Upper lobe of right lung (tissue), 1 donor: ENCODE measurements at regions not wholly inside any gene's neighbourhood (a gene's known extent, or its start where the extent isn't known, plus 50 kb on each side); places are given as distances from the start of the nearest gene placed in this dataset.

Source experiments
- ATAC-seq: fragments of 200-7000 bp; cut with Tn5 transposase; one replicate; pipeline ENCODE4 v1.9.1; 2020; ENCODE audit warnings: mild to moderate bottlenecking, moderate library complexity
- DNase-seq: peaks from one replicate; pipeline ENCODE4 v3.0.0-alpha.2; 2020
- H3K27ac ChIP-seq: fragments of 200-600 bp; one replicate; pipeline ENCODE4 v1.8.0; 2022
- H3K27me3 ChIP-seq: fragments of 200-600 bp; one replicate; pipeline ENCODE4 v1.8.0; 2022; ENCODE audit warnings: mild to moderate bottlenecking
- H3K36me3 ChIP-seq: fragments of 200-600 bp; one replicate; pipeline ENCODE4 v1.8.0; 2022
- H3K4me1 ChIP-seq: fragments of 200-600 bp; one replicate; pipeline ENCODE4 v1.8.0; 2022
- H3K4me3 ChIP-seq: fragments of 200-600 bp; one replicate; pipeline ENCODE4 v1.8.0; 2022; ENCODE audit warnings: mild to moderate bottlenecking
- H3K9me3 ChIP-seq: fragments of 200-600 bp; one replicate; pipeline ENCODE4 v1.8.0; 2022
- intact Hi-C: fragments of 100-400 bp; cut with DNase I; formaldehyde crosslinking; loops from one replicate; pipeline ENCODE4 v1.11.0; 2022
- TF ChIP-seq, protein P1 (sequence below): fragments of 200-600 bp; IDR thresholded peaks from one replicate; pipeline ENCODE4 v1.8.0; 2022; ENCODE audit warnings: antibody characterized with exemption
- donor health status: DM: no; HTN: yes; CAD: no; lungs with severe emphysema.

DNA sequence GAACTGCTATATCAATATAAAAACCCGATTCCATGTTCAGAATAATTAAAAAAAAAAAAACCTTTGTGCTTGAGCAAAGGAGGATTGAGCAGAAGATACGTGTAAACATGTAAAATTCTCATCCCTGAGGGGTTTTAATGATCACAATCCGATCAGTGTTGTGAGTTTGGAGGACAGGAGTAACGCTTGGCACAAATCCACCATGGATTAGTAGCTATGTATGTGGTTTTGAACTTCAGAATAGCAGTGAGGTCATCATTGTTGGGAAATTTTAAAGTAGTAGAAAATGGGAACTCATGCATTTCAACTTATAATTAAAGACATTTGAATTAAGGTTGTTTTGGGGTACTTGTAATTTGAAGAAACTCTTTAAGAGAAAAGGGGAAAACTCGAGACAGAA, 203.2 kb downstream of the RPS12 start:
- ATAC-seq, result no peak
- no peaks in the 10 kb centered on the region for H3K4me1 ChIP-seq
- intact Hi-C loops, result no loop called here
- H3K4me3 ChIP-seq, result no peak overlapping the region
- no peak for DNase-seq
- H3K9me3 ChIP-seq, result no peaks in the 10 kb centered on the region
- TF ChIP-seq, protein P1, sequence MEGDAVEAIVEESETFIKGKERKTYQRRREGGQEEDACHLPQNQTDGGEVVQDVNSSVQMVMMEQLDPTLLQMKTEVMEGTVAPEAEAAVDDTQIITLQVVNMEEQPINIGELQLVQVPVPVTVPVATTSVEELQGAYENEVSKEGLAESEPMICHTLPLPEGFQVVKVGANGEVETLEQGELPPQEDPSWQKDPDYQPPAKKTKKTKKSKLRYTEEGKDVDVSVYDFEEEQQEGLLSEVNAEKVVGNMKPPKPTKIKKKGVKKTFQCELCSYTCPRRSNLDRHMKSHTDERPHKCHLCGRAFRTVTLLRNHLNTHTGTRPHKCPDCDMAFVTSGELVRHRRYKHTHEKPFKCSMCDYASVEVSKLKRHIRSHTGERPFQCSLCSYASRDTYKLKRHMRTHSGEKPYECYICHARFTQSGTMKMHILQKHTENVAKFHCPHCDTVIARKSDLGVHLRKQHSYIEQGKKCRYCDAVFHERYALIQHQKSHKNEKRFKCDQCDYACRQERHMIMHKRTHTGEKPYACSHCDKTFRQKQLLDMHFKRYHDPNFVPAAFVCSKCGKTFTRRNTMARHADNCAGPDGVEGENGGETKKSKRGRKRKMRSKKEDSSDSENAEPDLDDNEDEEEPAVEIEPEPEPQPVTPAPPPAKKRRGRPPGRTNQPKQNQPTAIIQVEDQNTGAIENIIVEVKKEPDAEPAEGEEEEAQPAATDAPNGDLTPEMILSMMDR, result no peak
- no peaks in the 10 kb centered on the region for H3K36me3 ChIP-seq
- H3K27ac ChIP-seq, result no peak overlapping the region
- no peaks in the 10 kb centered on the region for H3K27me3 ChIP-seq

DNA sequence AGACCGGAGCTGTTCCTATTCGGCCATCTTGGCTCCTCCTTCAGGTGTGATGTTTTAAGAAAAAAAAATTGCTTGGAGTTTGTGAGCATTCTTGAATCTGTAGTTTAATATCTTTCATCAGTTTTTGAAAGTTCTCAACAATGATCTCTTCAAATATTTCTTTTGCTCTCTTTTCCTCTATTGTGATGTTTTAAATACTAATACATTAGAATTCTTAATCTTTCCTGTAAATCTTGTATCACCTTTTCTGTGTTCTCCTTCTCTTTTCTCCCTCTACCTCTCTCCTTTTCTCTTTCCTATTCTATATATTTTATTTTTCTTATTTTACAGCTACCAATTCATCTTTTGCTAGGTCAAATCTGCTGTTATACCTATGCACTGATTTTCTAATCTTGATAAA, 212.3 kb downstream of the RPS12 start:
- H3K4me3 ChIP-seq, result no peak overlapping the region
- H3K4me1 ChIP-seq, result no peaks in the 10 kb centered on the region
- H3K27ac ChIP-seq, result no peak overlapping the region
- H3K9me3 ChIP-seq, result no peaks in the 10 kb centered on the region
- TF ChIP-seq, protein P1, result no peak
- no peaks in the 10 kb centered on the region for H3K27me3 ChIP-seq
- ATAC-seq (no peak), DNase-seq (no peak)
- no peaks in the 10 kb centered on the region for H3K36me3 ChIP-seq
- intact Hi-C loops, result no loop called here

DNA sequence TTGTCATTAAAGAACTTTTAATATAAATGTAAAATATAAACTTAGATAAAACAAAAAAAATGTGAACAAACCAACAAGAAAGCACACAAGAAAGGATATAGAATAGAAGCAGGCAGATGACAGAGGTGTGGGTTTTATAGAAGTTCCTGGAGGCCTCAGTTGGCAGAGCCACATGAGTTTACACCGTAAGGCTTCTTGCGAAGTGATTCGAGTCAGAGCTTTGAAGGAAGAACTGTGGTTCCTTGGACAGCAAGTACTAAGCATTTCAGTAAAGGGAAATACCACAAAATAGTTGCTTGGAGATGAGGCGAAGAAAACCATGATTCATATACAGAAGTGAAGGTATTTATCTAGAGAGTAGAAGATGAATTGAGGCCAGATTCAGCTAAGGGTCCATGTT, 207.9 kb upstream of the EYA4 start:
- H3K4me1 ChIP-seq, result no peaks in the 10 kb centered on the region
- H3K27ac ChIP-seq, result no peak overlapping the region
- ATAC-seq (no peak), DNase-seq (no peak)
- no peaks in the 10 kb centered on the region for H3K27me3 ChIP-seq
- H3K4me3 ChIP-seq, result no peak overlapping the region
- TF ChIP-seq, protein P1, result no peak
- H3K9me3 ChIP-seq, result no peaks in the 10 kb centered on the region
- intact Hi-C loops, result no loop called here
- no peaks in the 10 kb centered on the region for H3K36me3 ChIP-seq

DNA sequence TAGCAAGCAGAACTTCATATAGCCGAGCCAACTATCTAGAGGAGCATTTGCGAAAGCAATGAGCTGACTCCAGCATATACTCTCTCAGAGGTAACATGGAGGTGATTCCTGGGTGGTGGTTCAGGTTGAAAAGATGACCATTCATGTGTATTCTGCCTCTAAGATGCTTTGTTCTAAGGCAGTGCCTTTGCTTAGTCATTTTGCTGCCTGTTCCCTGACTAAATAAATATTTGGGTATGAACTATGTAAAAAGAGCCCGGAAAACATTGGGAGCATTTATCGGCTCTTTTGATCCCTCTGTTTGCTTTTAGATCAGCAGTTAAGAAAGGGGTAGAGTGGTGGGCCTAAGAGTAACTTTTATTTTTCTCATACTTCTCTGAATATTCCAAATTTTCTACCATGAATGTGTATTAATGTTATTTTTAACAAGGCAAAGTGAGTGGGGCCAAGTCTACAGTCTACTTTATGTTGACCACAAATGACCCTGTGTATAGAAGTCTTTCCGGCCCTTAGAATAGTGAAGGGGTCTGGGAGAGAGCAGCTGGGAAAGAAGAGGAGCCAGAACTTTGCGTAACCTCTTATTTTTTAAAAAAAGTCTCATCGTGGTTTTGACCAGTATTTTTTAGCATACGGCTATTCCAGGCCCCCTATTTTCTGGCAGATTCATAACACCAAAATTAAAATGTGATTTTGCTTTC, 206.5 kb upstream of the EYA4 start:
- ATAC-seq, result no peak
- TF ChIP-seq, protein P1, result no peak
- H3K4me1 ChIP-seq, result no peaks in the 10 kb centered on the region

DNA sequence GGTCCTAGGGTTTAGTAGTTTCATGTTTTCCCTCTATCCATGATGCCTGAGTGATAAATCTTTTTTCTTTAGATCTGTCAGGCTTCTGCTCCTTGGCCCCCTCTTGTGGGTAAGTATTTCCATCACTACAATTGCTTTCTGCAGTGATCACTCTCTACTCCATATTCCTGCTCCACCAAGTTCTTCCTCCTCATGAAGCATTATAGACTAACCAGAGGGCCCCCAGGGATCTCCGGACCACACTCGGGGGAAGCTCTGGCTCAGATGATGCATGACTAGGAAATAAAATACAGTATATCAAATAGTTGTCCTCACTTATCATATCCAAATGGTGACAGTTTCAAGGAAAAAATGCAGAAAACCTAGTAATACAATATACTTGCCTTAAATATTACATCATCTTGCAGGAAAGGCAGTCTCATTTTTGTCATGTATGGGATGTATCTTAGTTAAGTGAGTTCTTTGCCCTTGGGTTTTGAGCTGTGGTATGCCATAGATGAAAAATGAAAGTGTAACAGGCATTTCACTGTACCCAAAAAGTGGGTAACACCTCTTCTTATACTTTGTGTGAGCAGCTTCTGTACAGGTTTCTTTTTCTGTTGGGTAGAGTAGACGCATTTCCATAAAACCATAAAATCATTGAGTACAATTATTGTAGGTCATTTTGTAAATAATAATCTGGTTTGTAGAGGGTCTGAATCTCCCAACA, 200.9 kb upstream of the EYA4 start:
- Histone ChIP-seq H3K27ac (no peak overlapping the region), H3K4me1 (no peaks in the 10 kb centered on the region), H3K36me3 (no peaks in the 10 kb centered on the region), H3K9me3 (no peaks in the 10 kb centered on the region), H3K4me3 (no peak overlapping the region), H3K27me3 (no peaks in the 10 kb centered on the region)
- TF ChIP-seq, protein P1, result peak; percentile 34
- ATAC-seq, result peak; percentile 25
- DNase-seq, result no peak
- intact Hi-C loops, result no loop called here

More for the DNA sequence above, 206.5 kb upstream of the EYA4 start:
- no peak for DNase-seq
- intact Hi-C loops, result no loop called here
- Histone ChIP-seq H3K4me3 (no peak overlapping the region), H3K27me3 (no peaks in the 10 kb centered on the region), H3K9me3 (no peaks in the 10 kb centered on the region), H3K27ac (no peak overlapping the region), H3K36me3 (no peaks in the 10 kb centered on the region)
